H1 (cell line): ENCODE measurements at regions not wholly inside any gene's neighbourhood (a gene's known extent, or its start where the extent isn't known, plus 50 kb on each side); places are given as distances from the start of the nearest gene placed in this dataset.

ENCODE experiments used
- CTCF ChIP-seq, 3 experiments: IDR thresholded peaks; 1 replicate in 2 of 3; 2 replicates in 1 of 3; pipeline versions ENCODE4 v1.5.1 to v1.6.1; 2011; ENCODE audit warnings: low read length in 3 of 3, mild to moderate bottlenecking in 3 of 3, inconsistent platforms in 2 of 3, low read depth in 1 of 3, moderate library complexity in 1 of 3; ENCODE audit not compliant: insufficient read depth in 1 of 3; ENCODE audit errors: control extremely low read depth in 1 of 3
- MAX ChIP-seq: IDR thresholded peaks from 2 replicates; pipeline ENCODE4 v1.6.1; 2012; ENCODE audit warnings: inconsistent platforms
- NRF1 ChIP-seq: IDR thresholded peaks from 2 replicates; pipeline ENCODE4 v1.6.1; 2011; ENCODE audit warnings: mild to moderate bottlenecking, low read depth, low read length, improper control_type of control experiment
- PHF8 ChIP-seq: fragments of 200-600 bp; sonication (generic); conservative IDR thresholded peaks from 2 replicates; pipeline ENCODE4 v1.7.1; 2012; ENCODE audit warnings: low read depth, mild to moderate bottlenecking, inconsistent platforms, low read length, moderate library complexity
- POU5F1 ChIP-seq: IDR thresholded peaks from 2 replicates; pipeline ENCODE4 v1.6.1; 2011; ENCODE audit warnings: low read depth, mild to moderate bottlenecking, low read length, moderate library complexity
- YY1 ChIP-seq: IDR thresholded peaks from 2 replicates; pipeline ENCODE4 v1.6.1; 2011; ENCODE audit warnings: low read depth, mild to moderate bottlenecking, low read length

- TF ChIP-seq YY1 (no peak), PHF8 (no peak), NRF1 (no peak), CTCF (IDR thresholded peaks at IDR 0.05; ENCODE audit: control extremely low read depth in 1 of 3, insufficient read depth in 1 of 3, low read depth in 1 of 3, low read length in 3 of 3) (no peak), POU5F1 (no peak), MAX (no peak)
Measured at GRCh38 chr4:28562913-28563312, 1702.3 kb downstream of the STIM2 start.
